ENCODE measurements at regions not wholly inside any gene's neighbourhood (a gene's known extent, or its start where the extent isn't known, plus 50 kb on each side); places are given as distances from the start of the nearest gene placed in this dataset.

GRCh38 chr3:184441202-184441900, 61.5 kb downstream of the CHRD start:
- TF ChIP-seq, protein P1, sequence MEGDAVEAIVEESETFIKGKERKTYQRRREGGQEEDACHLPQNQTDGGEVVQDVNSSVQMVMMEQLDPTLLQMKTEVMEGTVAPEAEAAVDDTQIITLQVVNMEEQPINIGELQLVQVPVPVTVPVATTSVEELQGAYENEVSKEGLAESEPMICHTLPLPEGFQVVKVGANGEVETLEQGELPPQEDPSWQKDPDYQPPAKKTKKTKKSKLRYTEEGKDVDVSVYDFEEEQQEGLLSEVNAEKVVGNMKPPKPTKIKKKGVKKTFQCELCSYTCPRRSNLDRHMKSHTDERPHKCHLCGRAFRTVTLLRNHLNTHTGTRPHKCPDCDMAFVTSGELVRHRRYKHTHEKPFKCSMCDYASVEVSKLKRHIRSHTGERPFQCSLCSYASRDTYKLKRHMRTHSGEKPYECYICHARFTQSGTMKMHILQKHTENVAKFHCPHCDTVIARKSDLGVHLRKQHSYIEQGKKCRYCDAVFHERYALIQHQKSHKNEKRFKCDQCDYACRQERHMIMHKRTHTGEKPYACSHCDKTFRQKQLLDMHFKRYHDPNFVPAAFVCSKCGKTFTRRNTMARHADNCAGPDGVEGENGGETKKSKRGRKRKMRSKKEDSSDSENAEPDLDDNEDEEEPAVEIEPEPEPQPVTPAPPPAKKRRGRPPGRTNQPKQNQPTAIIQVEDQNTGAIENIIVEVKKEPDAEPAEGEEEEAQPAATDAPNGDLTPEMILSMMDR (IDR thresholded peaks at IDR 0.05; ENCODE audit: low read depth, low read length, poor library complexity, severe bottlenecking), result no peak
- no peak for TF ChIP-seq EZH2phosphoT487 (IDR thresholded peaks at IDR 0.05; ENCODE audit: borderline replicate concordance, low read length)
